ENCODE measurements at regions not wholly inside any gene's neighbourhood (a gene's known extent, or its start where the extent isn't known, plus 50 kb on each side); places are given as distances from the start of the nearest gene placed in this dataset.

DNA sequence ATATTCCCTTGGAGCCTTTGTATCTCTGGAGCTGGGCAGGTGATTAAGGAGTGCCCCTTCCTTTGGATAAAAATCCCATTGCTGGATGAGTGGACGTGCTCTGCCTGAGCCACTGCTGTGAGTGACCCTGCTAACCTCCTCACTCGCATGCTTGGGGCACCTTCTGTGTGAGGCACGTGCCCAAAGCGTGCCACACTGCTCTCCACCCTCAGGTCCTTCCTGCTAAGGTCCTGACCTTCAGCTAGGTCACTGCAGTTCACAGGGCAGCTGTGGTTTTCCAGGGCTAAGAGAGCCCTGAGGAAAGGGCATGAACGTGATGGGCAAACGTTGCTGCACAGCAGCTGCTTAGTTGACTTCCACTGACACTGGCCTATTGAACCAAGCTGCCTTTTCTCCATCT, 204.4 kb upstream of the COBL start:
- no peak for DNase-seq
- 61 to 72% methylated on average over 3 to 6 of the region's 6 CpGs for WGBS, 2 donors
- no peak overlapping the region for H3K4me3 ChIP-seq
- TF ChIP-seq POLR2A (IDR thresholded peaks at IDR 0.05): no peak
- TF ChIP-seq, protein P1, sequence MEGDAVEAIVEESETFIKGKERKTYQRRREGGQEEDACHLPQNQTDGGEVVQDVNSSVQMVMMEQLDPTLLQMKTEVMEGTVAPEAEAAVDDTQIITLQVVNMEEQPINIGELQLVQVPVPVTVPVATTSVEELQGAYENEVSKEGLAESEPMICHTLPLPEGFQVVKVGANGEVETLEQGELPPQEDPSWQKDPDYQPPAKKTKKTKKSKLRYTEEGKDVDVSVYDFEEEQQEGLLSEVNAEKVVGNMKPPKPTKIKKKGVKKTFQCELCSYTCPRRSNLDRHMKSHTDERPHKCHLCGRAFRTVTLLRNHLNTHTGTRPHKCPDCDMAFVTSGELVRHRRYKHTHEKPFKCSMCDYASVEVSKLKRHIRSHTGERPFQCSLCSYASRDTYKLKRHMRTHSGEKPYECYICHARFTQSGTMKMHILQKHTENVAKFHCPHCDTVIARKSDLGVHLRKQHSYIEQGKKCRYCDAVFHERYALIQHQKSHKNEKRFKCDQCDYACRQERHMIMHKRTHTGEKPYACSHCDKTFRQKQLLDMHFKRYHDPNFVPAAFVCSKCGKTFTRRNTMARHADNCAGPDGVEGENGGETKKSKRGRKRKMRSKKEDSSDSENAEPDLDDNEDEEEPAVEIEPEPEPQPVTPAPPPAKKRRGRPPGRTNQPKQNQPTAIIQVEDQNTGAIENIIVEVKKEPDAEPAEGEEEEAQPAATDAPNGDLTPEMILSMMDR (IDR thresholded peaks at IDR 0.05): no peak
- no peaks in the 10 kb centered on the region for H3K36me3 ChIP-seq (ENCODE audit: low read depth, missing control alignments)
- H3K27me3 ChIP-seq: no peaks in the 10 kb centered on the region
- no peaks in the 10 kb centered on the region for H3K4me1 ChIP-seq
- H3K9me3 ChIP-seq: no peaks in the 10 kb centered on the region
- no peak overlapping the region for H3K27ac ChIP-seq
- intact Hi-C loops (cut with DNase I; ENCODE audit: low total_unique reads): no loop called here

DNA sequence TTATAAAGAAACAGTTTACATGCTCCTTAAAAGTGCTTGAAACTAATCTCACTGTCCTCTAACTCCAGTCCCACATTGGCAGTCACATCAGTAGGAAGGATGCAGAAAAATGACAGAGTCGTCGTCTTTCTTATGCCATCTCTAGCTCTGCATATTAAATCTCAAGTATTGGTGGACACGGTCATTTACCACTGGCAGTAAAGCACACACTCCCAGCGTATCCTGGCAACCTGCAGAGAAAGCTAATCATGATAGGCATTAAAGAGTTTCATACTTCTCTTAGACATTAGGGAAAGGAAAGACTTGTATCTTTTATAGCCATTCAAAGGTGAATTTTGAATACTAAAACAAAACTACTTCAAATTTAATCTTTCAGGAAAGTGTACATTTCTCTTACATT, 202.0 kb upstream of the COBL start:
- H3K27me3 ChIP-seq: no peaks in the 10 kb centered on the region
- WGBS, 2 donors: 86 to 92% methylated on average over 4 of the region's 4 CpGs
- no peak overlapping the region for H3K4me3 ChIP-seq
- no peaks in the 10 kb centered on the region for H3K36me3 ChIP-seq (ENCODE audit: low read depth, missing control alignments)
- TF ChIP-seq POLR2A (IDR thresholded peaks at IDR 0.05): no peak
- TF ChIP-seq, protein P1 (IDR thresholded peaks at IDR 0.05): no peak
- intact Hi-C loops (cut with DNase I; ENCODE audit: low total_unique reads): no loop called here
- no peaks in the 10 kb centered on the region for H3K9me3 ChIP-seq
- H3K4me1 ChIP-seq: no peaks in the 10 kb centered on the region
- DNase-seq: no peak
- no peak overlapping the region for H3K27ac ChIP-seq

DNA sequence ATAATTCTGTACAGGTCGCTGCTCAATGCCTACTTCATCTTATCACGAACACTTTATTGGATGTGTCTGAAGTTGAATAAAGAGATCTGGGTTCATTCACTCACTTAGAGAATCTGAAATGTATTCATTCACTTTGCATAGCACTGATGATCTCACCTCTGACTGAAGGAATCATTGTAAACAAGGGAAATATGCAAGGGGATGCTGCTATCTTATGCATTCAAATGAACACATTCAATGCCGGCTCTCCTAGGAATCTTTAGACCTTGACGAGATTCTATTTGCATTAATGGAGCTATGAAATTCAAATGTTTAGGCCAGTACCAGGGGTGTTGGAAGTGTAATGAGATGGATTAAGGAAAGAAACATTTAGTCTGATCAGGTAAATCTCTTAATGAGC, 200.6 kb upstream of the COBL start:
- no peaks in the 10 kb centered on the region for H3K27me3 ChIP-seq
- no peaks in the 10 kb centered on the region for H3K9me3 ChIP-seq
- intact Hi-C loops (cut with DNase I; ENCODE audit: low total_unique reads): no loop called here
- H3K4me3 ChIP-seq: no peak overlapping the region
- no peak overlapping the region for H3K27ac ChIP-seq
- TF ChIP-seq, protein P1 (IDR thresholded peaks at IDR 0.05): no peak
- no peak for TF ChIP-seq POLR2A (IDR thresholded peaks at IDR 0.05)
- H3K36me3 ChIP-seq (ENCODE audit: low read depth, missing control alignments): no peaks in the 10 kb centered on the region
- 78 to 81% methylated on average over 4 of the region's 4 CpGs for WGBS, 2 donors
- H3K4me1 ChIP-seq: no peaks in the 10 kb centered on the region
- no peak for DNase-seq

DNA sequence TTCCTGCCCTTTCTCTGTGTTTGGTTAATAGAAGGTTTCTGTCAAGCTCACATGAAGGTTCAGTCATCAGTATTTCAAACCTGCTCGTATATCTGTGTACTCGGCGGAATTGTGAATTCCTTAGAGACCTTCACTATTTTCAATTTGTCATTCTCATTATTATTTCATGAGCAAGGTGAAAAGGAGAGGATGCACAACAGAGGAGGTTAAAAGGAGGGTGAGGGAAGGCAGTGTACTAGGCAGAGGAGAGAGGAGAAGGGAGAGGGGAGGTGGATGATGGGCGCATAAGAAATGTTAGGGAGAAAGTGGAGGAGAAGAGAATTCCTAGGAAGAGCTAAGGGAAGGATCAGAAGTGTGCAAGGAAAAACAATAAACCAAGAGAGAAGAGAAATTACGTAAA, 185.0 kb upstream of the COBL start:
- H3K4me1 ChIP-seq: no peaks in the 10 kb centered on the region
- H3K27me3 ChIP-seq: no peaks in the 10 kb centered on the region
- no peak overlapping the region for H3K4me3 ChIP-seq
- TF ChIP-seq, protein P1 (IDR thresholded peaks at IDR 0.05): no peak
- no peak for TF ChIP-seq POLR2A (IDR thresholded peaks at IDR 0.05)
- H3K27ac ChIP-seq: no peak overlapping the region
- intact Hi-C loops (cut with DNase I; ENCODE audit: low total_unique reads): no loop called here
- H3K36me3 ChIP-seq (ENCODE audit: low read depth, missing control alignments): no peaks in the 10 kb centered on the region
- no peaks in the 10 kb centered on the region for H3K9me3 ChIP-seq
- no peak for DNase-seq
- 75 to 88% methylated on average over 5 of the region's 5 CpGs for whole genome bisulfite sequencing, 2 donors

DNA sequence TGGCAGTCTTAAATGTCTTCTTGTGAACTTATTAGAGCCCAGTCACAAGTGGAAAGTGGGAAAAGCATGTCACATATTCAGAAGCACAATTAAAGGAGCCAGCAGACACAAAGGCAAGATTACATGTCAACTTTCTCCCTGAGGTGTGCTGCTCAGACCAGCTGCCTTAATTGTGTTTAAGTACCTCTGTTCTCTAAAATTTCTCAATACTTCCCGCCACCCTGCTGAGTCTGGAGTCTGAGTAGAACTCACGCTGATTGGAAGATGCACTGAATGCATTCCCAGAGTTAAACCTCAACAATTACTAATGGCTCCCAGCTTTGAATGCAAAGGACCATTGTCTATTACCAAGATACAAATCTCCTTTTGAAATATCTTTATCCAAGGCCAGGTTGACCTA, 166.4 kb upstream of the COBL start:
- Histone ChIP-seq H3K9me3 (no peaks in the 10 kb centered on the region), H3K36me3 (ENCODE audit: low read depth, missing control alignments) (no peaks in the 10 kb centered on the region), H3K4me1 (no peaks in the 10 kb centered on the region), H3K27ac (no peak overlapping the region), H3K27me3 (no peaks in the 10 kb centered on the region), H3K4me3 (no peak overlapping the region)
- no peak for DNase-seq
- TF ChIP-seq, protein P1 (IDR thresholded peaks at IDR 0.05): no peak
- no peak for TF ChIP-seq POLR2A (IDR thresholded peaks at IDR 0.05)
- intact Hi-C loops (cut with DNase I; ENCODE audit: low total_unique reads): no loop called here
- WGBS, 2 donors: 83 to 90% methylated on average over 2 of the region's 2 CpGs

Measured in testis (tissue), 2 donors.